NCI-H2107 treated with DMSO at 0.1 percent for 48 hours (cell line): ENCODE measurements at regions not wholly inside any gene's neighbourhood (a gene's known extent, or its start where the extent isn't known, plus 50 kb on each side); places are given as distances from the start of the nearest gene placed in this dataset.
"Not testable (repeated sequence)": the region's sequence is repeated elsewhere in the genome, so short reads cannot be mapped to it uniquely, and the experiment has no call there.

ENCODE experiments used
- DNase-seq: peaks from one replicate; lab custom pipeline; 2025; ENCODE audit not compliant: unreplicated experiment; lab: John Stamatoyannopoulos, UW

DNA sequence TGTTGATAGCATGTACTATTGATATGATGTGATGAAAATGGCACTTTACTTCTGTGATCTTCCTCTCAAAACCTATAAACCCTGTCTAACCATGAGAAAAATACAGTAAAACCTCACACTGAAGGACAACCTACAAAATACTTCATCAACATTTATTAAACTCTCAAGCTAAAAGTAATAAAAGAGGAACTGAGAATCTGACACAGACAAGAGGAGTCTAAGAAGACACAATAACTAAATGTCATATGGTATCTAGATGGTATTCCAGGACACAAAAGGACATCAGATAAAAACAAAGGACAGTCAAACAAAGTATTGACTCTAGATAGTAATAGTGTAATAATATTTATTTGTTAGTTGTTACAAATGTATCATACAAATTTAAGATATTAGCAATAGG, 655.3 kb downstream of the SH3BGRL start:
- DNase-seq = no peak

GRCh38 chrX:81866873-81867272, 665.0 kb downstream of the SH3BGRL start:
- no peak for DNase-seq

DNA sequence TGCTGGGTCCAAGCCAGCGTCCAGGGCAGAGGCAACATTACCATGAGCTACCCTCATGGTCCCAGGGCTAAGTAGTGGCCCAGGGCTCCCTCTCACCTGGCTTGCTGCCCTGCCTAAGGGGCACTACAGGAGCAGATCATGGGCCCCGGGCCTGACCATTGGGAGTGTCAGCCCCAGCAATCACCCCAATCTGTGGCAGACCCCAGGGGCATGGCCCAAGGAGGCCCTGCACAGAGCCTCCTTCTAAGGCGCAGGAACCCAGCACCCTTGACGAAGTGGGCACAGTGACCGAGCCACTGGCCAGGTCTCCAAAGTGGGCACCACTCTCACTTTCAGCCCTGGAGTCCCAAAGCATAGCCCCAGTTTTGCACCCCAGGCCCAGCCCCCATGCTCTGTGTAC, 667.1 kb downstream of the SH3BGRL start:
- no peak for DNase-seq

- no peak for DNase-seq
Observed at GRCh38 chrX:81874807-81875206, 672.9 kb downstream of the SH3BGRL start.

DNA sequence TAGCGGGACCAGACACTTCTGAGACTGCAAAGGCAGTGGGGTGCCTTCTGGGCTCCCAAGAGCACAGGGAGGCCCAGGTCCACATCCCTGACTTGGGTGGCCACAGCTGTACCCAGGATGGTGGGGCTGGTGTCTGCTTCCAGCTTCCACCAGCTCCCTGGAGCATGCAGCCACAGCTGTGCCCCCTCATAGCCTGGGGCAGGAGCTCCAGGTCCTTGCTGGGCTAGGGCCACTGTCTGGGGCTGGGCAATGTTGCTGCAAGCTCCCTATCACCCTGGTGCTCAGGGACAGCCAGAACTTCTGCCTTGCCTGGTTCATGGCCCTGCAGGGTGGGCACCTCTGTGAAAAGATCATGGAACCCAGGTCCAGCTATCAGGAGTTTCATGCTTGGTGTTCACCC, 673.9 kb downstream of the SH3BGRL start:
- no peak for DNase-seq

GRCh38 chrX:81876437-81876836, 674.5 kb downstream of the SH3BGRL start:
- no peak for DNase-seq

DNA sequence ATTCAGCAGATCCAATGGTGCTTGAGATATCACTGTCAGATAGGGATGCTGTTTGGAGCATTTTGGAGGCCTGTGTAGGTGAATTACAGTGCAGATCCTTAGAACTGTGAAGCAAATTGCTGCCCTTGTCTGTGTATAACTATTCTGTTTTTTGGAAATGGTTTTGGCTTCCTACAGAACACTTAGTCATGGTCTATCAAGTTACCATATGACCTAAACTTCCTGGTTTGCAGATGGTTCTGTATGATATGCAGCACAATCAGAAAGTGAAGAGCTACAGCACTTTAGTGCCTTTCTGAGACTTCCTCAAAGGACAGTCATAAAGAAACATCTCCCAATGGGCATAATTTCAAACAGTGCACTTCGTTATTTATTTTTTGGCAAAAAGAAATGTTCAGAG, 688.6 kb downstream of the SH3BGRL start:
- DNase-seq = no peak

DNA sequence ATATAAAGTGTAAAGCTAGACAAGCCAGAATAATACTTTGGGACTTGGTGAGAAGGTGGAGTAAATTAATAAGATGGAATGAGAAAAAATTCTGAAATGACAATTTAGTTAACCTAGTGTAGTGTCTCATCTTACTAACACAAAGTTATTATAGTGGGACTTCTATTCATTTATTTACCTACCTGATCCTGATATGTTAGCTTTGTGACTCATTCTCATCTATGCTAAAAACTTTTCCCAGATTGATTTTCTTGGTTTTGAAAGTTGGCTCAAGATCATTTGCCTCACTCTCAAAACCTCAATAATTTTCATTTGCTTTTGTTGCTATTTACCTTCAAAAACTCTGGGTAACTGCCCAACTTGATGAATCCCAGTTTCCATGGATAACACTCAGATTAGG, 698.6 kb downstream of the SH3BGRL start:
- DNase-seq = no peak

- no peak for DNase-seq
Observed at GRCh38 chrX:81925812-81926211, 723.9 kb downstream of the SH3BGRL start.

GRCh38 chrX:81945911-81946310, 744.0 kb downstream of the SH3BGRL start:
- not testable (repeated sequence) for DNase-seq

- DNase-seq = no peak
Observed at GRCh38 chrX:81957318-81957717, 755.4 kb downstream of the SH3BGRL start.

GRCh38 chrX:81957900-81958545, 756.1 kb downstream of the SH3BGRL start:
- DNase-seq = peak; percentile 12

- no peak for DNase-seq
Observed at GRCh38 chrX:81959964-81960363, 758.1 kb downstream of the SH3BGRL start.

DNA sequence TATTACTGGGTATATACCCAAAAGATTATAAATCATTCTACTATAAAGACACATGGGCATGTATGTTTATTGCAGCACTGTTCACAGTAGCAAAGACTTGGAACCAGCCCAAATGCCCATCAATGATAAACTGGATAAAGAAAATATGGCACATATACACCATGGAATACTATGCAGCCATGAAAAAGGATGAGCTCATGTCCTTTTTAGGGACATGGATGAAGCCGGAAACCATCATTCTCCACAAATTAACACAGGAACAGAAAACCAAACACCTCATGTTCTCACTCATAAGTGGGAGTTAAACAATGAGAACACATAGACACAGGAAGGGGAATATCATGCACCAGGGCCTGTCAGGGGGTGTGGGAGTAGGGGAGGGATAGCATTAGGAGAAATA, 772.5 kb downstream of the SH3BGRL start:
- DNase-seq = not testable (repeated sequence)

DNA sequence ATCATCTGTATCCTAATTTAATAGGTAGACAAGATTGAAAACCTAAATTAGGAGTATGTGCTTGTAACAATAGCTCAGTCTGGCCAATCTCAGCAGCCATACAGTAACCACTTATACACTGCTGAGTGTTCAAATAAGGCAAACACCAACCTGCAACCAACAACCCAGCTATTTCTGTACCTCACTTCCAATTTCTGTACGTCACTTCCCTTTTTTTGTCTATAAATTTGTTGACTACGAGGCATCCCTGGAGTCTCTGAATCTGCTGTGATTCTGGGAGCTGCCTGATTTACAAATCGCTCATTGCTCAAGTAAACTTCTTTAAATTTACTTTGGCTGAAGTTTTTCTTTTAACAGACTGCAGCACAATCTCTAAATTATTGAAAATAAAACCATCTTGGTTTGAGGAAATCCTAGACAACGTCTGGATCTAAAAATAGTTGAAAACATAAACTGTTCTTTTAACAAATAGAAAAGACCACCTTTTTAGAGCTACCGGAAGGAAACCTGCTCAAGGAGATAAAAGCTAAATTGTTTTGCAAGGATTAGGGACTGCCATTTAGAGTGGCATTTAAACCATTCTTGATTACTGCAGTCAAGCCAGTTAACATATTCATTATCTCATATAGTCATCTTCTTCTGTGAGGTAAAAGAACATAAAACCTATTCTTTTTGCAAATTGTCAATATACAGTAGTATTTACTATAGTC, 778.1 kb downstream of the SH3BGRL start:
- DNase-seq = no peak

DNA sequence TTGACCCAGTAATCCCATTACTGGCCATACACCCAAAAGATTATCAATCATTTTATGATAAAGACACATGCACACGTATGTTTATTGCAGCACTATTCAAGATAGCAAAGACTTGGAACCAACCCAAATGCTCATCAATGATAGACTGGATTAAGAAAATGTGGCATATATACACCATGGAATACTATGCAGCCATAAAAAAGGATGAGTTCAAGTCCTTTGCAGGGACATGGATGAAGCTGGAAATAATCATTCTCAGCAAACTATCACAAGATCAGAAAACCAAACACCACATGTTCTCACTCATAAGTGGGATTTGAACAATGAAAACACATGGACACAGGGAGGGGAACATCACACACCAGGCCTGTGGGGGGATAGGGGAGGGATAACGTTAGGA, 785.3 kb downstream of the SH3BGRL start:
- DNase-seq = not testable (repeated sequence)

- no peak for DNase-seq
Observed at GRCh38 chrX:81996166-81996565, 794.3 kb downstream of the SH3BGRL start.

GRCh38 chrX:82029571-82030218, 827.8 kb downstream of the SH3BGRL start:
- DNase-seq = no peak

DNA sequence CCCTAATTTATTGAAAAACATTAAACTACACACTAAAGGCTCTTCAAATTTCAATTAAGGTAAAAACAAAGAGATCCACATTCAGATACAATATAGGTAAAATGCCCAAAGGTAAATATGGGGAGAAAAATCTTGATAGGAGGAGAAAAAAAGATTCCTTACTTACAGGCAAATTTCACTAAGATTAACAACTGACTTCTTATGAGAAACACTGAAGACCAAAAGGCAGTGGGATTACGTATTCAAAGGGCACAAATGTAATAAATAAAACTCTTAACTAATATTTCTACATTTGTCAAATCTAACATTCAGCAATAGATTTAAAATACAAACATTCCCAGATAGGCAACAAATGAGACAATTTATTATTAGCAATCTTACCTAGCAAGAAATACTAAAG, 829.3 kb downstream of the SH3BGRL start:
- no peak for DNase-seq

DNA sequence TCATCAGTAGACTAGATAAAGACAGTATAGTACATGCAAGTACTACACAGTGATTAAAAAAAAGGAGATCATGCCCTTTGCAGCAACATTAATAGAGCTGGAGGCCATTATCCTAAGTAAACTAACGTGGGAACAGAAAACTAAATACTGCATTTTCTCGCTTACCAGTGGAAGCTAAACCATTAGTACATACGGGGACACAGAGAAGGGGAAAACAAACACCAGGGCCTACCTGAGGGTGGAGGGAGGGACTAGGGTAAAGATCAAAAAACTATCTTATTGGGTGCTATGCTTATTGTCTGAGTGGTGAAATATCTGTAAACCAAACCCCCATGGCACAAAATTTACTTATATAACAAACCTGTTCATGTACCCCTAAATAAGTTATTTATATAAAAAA, 836.9 kb downstream of the SH3BGRL start:
- DNase-seq = no peak

GRCh38 chrX:82041034-82041433, 839.1 kb downstream of the SH3BGRL start:
- DNase-seq = no peak

DNA sequence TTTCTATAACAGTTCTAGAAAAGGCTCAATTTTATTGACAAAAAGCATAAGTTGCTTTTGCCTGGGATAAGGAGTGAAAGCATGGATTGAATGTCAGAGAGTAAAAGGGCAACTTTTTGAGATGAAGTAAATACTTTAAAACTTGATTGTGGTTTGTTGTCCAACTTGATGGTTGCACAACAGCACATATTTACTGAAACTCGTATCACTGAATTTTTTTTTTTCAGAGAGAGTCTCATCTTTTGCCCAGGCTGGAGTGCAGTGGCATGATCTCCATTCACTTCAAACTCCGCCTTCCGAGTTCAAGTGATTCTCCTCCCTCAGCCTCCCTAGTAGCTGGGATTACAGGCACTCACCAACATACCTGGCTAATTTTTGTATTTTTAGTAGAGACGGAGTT, 856.8 kb downstream of the SH3BGRL start:
- no peak for DNase-seq
